ENCODE measurements at regions not wholly inside any gene's neighbourhood (a gene's known extent, or its start where the extent isn't known, plus 50 kb on each side); places are given as distances from the start of the nearest gene placed in this dataset.
"Not testable (repeated sequence)": the region's sequence is repeated elsewhere in the genome, so short reads cannot be mapped to it uniquely, and the experiment has no call there.

- Mint-ChIP-seq H3K27ac (no peak overlapping the region), H3K9me3 (peaks cover 4% of the 10 kb centered on the region), H3K4me3 (no peak overlapping the region), H3K4me1 (peaks cover 11% of the 10 kb centered on the region), H3K27me3 (ENCODE audit: low read depth, poor library complexity) (peaks cover 9% of the 10 kb centered on the region), H3K36me3 (ENCODE audit: low read depth) (no peaks in the 10 kb centered on the region)
- TF ChIP-seq CTCF (IDR thresholded peaks at IDR 0.05), result no peak
- no peak for DNase-seq
Observed at GRCh38 chr2:357811-358210, 69.9 kb upstream of the ALKAL2 start.

- not testable (repeated sequence) for H3K9me3 Mint-ChIP-seq; DNase-seq; H3K4me3 Mint-ChIP-seq; H3K36me3 Mint-ChIP-seq (ENCODE audit: low read depth); H3K27me3 Mint-ChIP-seq (ENCODE audit: low read depth, poor library complexity); H3K27ac Mint-ChIP-seq
- H3K4me1 Mint-ChIP-seq, result peaks cover 11% of the 10 kb centered on the region
Observed at GRCh38 chr2:356304-356703, 68.4 kb upstream of the ALKAL2 start.

DNA sequence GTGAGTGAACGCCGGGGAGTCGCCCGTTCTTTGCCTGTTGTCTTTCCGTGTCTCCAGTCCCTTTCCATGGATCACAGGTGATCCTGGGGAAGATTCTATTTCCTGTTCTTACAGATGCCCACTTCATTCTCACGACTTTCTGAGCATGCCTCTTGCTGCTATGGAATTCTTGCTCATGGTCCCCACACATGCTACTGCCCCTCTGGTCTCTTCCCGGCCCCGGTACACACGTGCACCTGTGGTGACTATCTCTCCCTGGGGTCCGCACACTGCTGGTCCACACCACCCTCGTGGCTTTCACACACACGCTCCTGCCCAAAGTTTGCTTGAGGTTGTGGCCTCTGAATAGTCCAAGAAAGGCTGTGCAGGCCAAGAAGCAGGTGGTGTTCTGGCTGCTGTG is 67.9 kb upstream of the ALKAL2 start:
- H3K27me3 Mint-ChIP-seq (ENCODE audit: low read depth, poor library complexity), result peaks cover 9% of the 10 kb centered on the region
- H3K4me1 Mint-ChIP-seq, result peaks cover 11% of the 10 kb centered on the region
- no peaks in the 10 kb centered on the region for H3K36me3 Mint-ChIP-seq (ENCODE audit: low read depth)

GRCh38 chr2:352696-353095 is 64.8 kb upstream of the ALKAL2 start:
- H3K36me3 Mint-ChIP-seq (ENCODE audit: low read depth), result no peaks in the 10 kb centered on the region
- no peak for TF ChIP-seq CTCF (IDR thresholded peaks at IDR 0.05)
- H3K27me3 Mint-ChIP-seq (ENCODE audit: low read depth, poor library complexity), result peaks cover 6% of the 10 kb centered on the region
- no peaks in the 10 kb centered on the region for H3K4me1 Mint-ChIP-seq
- H3K9me3 Mint-ChIP-seq, result no peaks in the 10 kb centered on the region
- H3K27ac Mint-ChIP-seq, result no peak overlapping the region
- no peak for DNase-seq
- no peak overlapping the region for H3K4me3 Mint-ChIP-seq

More for the DNA sequence above, 67.9 kb upstream of the ALKAL2 start:
- Mint-ChIP-seq H3K9me3 (peaks cover 4% of the 10 kb centered on the region), H3K27ac (peak overlapping the region; percentile 29), H3K4me3 (no peak overlapping the region)
- no peak for DNase-seq
- no peak for TF ChIP-seq CTCF (IDR thresholded peaks at IDR 0.05)

DNA sequence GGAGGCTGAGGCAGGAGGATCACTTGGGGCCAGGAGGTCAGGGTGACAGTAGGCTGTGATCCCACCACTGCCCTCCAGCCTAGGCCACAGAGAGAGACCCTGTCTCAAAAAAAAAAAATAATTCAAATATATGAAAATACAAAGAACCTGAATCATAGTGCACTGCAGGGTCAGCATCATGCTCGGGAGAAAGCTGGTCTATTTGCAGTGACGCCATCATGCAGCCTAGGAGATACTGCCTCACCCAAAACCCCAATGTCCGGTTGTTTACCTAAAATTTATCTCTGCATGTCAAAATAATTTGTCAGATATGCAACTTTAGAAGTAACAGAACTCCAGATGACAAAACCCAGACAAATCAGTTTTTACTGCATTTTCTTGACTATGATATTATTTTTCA is 61.5 kb upstream of the ALKAL2 start:
- Mint-ChIP-seq H3K27ac (no peak overlapping the region), H3K4me3 (no peak overlapping the region), H3K27me3 (ENCODE audit: low read depth, poor library complexity) (no peaks in the 10 kb centered on the region), H3K9me3 (no peaks in the 10 kb centered on the region), H3K4me1 (no peaks in the 10 kb centered on the region), H3K36me3 (ENCODE audit: low read depth) (no peaks in the 10 kb centered on the region)
- no peak for TF ChIP-seq CTCF (IDR thresholded peaks at IDR 0.05)
- no peak for DNase-seq

DNA sequence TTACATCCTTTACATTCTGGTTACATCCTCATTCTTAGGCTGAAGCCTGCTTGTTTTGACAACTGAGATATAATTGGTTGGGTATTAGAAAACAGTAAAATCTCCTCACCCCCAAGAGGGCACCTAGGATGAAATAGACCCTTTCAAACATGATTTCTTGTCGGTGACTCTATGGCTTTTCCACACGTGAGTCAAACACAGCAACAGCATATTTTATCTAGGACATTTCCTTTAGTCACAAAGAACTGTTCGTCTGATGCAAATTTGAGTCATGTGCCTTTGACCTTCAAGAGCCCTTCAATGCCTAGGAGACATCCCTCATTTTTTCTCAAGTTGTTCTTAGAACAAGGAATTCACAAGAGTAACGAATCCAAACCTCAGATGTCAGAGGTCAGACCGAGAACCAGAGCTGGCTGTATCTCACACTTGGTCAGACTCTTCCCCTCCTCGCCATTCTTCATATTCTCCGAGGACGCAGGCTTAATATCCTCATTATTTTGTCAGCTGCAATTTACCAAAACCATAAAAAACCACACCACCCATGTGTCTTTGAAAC is 60.5 kb upstream of the ALKAL2 start:
- H3K36me3 Mint-ChIP-seq (ENCODE audit: low read depth), result no peaks in the 10 kb centered on the region
- no peak for TF ChIP-seq CTCF (IDR thresholded peaks at IDR 0.05)

More for the DNA sequence above, 60.5 kb upstream of the ALKAL2 start:
- Mint-ChIP-seq H3K9me3 (no peaks in the 10 kb centered on the region), H3K27ac (no peak overlapping the region), H3K27me3 (ENCODE audit: low read depth, poor library complexity) (no peaks in the 10 kb centered on the region), H3K4me3 (no peak overlapping the region), H3K4me1 (no peaks in the 10 kb centered on the region)
- no peak for DNase-seq

Measured in nephron progenitor cell (in vitro differentiated cells).